Sciatic nerve (tissue), 2 donors: ENCODE measurements at regions not wholly inside any gene's neighbourhood (a gene's known extent, or its start where the extent isn't known, plus 50 kb on each side); places are given as distances from the start of the nearest gene placed in this dataset.

ENCODE experiments used
- ATAC-seq: fragments of 200-7000 bp; cut with Tn5 transposase; one replicate; pipeline ENCODE4 v1.9.1; 2020; ENCODE audit warnings: mild to moderate bottlenecking, moderate library complexity
- DNase-seq: peaks from one replicate; pipeline ENCODE4 v3.0.0-alpha.2; 2020; ENCODE audit warnings: low spot score
- intact Hi-C: fragments of 100-400 bp; cut with DNase I; formaldehyde crosslinking; loops from one replicate; pipeline ENCODE4 v1.14.2; 2022
- donor health status: DM: no; HTN: no; CAD: no.
- donor health status: DM: no; HTN: no; CAD: no.

DNA sequence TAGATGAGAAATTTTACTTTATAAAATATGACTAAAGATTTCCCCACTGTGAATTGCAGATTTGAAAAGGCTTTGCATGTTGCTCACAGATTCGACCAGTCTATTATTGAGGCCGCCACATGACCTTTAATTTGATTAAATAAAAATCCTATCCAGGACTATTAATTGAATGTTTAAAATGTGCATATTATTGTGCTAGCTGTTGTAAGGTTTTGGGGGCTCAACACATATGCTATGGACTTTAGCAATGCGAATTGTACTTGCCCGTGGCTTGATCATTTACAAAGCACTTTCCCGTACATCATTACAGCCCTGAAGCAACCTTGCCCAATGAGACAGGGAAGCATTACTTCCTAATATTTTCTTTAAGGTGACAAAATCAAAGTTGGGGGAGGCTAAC is 243.0 kb downstream of the ACTR3B start:
- ATAC-seq = no peak
- intact Hi-C loops = no loop called here

DNA sequence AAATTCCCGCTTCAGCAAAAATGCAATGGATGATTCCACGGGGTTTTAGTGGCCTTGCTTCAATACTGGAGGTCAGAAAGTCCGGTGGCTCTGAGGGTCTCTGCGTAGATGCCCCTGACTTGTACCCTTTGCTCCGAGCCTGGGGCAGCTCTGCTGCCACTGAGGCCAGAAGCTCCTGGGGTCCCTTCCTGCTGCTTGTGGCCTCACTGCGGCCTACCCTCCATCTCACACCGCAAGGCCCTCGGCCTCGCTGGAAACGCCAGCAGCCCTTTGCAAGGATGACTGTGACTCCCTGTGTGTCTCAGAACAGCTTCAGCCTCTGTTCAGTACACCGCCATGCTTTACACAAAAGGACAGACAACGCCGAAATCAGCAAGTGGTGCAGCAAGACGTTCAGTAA is 244.8 kb downstream of the ACTR3B start:
- no peak for ATAC-seq
- intact Hi-C loops = no loop called here
- no peak for DNase-seq

More for the DNA sequence above, 243.0 kb downstream of the ACTR3B start:
- no peak for DNase-seq

DNA sequence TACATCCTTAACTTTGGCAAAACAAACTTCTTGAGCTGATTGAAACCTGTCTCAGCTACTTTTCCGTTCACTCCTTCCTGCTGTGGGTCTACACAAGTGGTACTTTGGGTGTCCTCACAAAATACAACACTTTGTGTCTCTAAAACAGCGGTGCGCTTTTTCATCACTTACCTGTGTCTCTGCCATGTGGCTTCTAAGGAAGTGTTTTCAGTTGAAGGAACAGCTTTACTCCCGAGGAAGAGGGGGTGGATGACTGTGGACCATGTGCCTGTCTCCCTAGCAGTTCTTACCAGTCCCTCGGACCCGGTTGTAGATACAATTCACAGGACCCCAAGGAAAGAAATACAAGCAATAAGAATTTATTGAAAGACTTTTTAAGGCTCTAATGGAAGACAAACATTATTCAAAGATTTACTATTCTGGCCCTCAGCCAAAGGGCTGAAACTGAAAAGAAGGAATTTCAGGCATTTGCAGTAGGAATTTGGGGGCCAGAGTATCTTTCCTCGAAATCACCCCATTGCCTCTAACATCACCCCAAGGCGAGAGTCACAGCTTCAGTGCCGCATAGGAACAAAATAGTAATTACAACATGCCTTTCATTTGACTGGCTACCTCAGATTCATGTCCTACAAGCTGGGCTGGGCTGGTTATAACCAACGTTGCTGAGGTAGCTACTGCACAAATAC is 246.3 kb downstream of the ACTR3B start:
- ATAC-seq = no peak

DNA sequence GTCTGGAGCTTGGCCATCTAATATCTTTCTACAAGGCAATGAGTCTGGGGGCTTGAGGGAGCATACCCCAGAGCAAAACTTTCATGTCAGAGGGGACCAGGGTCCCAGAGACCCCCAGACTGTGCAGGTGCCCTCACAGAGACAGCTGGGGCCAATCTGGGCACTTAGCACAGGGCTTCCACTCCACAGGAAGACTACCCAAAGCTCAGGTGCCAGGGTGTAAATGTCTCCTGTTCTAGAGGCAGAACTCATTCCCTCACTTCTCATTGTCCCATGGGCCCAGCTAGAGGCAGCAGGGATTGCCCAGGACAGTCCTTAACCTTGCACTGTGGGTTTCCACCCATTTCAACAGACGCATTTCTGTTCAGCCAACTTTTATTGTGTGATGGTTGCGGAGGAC is 246.9 kb downstream of the ACTR3B start:
- ATAC-seq (no peak), DNase-seq (no peak)
- intact Hi-C loops = no loop called here

More for the DNA sequence above, 246.3 kb downstream of the ACTR3B start:
- intact Hi-C loops = no loop called here
- DNase-seq = no peak

DNA sequence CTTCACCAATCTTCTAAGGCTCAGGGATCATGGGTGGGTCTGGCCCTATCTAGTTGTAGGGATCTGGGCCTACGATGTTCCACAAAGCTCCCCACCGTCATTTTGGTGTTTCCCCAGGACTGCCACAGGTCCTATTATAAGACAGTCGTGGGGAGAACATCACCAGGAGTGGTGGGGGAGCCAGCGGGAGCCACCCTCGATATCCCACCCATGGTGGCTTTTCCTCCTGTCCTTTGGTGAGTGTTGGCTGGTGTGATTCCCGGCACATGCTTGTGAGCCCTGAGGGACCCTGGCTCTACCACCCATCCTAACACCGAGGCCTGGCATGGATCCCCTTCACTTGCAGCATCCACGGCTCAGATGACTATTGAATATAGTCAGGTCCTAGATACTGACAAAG is 247.4 kb downstream of the ACTR3B start:
- intact Hi-C loops = no loop called here
- ATAC-seq (no peak), DNase-seq (no peak)

DNA sequence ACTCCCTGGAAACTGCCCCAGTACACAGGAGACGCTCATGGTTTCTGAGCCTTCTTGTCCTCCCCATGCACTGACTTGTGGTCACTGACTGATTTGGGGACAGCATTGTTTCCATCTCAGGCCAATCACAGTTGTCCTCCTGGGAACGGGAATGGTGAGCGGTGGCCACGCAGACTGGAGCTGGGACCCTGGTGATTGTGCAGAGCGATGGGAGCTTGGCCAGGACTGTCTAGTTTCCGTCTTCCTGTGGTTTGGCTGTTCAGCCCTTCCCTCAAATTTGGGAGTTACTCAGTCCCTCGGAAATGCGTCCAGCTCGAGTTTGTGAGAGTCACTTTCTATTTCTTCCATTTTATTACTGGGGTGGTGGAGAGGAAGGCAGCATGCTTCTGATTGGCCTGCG is 250.9 kb downstream of the ACTR3B start:
- ATAC-seq (no peak), DNase-seq (no peak)
- intact Hi-C loops = no loop called here

DNA sequence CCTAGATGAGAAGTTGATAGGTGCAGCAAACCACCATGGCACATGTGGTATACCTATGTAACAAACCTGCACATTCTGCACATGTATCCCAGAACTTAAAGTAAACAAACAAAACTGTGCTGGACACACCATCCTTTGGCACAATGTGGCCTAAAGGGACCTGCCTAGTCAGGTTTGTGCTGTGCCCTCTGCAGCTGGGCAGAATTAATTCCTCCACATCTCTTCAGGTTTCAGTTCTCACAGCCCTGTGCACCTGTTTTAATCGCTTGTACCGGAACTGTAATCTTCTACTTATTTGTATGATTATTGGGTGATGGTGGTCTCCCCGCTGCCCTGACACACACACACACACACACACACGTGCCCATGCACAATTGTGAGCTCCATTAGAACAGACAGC is 252.7 kb downstream of the ACTR3B start:
- intact Hi-C loops = no loop called here
- DNase-seq (no peak), ATAC-seq (no peak)

DNA sequence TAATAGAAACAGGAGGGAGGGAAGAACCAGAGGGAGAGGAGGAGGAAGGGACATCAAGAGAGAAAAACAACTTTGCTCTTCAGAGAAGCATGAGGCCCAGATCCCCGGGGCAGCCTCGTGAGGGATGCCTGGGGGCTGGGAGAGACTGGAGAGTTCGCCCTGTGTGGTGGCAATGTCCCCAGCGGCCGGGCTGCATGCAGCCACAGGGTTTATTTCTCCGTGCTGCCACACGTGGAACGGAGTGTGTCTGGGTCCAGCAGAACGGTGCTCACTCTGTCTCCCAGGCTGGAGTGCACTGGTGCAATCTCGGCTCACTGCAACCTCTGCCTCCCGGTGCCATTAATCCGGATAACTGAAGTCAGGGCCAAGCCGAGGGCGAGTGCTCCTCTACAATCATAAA is 257.7 kb downstream of the ACTR3B start:
- ATAC-seq = no peak
- DNase-seq = no peak
- intact Hi-C loops = no loop called here

DNA sequence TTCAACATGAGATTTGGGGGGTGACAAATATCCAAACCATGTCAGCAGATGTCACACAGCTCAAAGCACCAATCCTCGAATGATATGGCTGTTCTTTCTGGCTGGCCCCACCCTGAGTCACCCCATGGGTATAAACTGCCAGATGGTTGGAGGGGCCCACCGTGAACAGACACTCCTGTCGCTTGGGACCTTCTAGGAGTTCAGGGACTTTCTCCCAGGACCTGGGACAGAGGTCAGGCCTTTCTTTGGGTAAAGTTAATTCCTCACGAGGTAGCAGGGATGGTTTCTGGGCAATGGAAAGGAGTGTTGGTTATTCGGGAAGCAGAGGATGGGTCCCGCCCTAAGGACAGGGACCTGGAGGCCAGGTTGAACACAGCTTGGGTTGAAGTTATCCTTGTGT is 262.0 kb downstream of the ACTR3B start:
- no peak for ATAC-seq
- intact Hi-C loops = no loop called here
- no peak for DNase-seq

DNA sequence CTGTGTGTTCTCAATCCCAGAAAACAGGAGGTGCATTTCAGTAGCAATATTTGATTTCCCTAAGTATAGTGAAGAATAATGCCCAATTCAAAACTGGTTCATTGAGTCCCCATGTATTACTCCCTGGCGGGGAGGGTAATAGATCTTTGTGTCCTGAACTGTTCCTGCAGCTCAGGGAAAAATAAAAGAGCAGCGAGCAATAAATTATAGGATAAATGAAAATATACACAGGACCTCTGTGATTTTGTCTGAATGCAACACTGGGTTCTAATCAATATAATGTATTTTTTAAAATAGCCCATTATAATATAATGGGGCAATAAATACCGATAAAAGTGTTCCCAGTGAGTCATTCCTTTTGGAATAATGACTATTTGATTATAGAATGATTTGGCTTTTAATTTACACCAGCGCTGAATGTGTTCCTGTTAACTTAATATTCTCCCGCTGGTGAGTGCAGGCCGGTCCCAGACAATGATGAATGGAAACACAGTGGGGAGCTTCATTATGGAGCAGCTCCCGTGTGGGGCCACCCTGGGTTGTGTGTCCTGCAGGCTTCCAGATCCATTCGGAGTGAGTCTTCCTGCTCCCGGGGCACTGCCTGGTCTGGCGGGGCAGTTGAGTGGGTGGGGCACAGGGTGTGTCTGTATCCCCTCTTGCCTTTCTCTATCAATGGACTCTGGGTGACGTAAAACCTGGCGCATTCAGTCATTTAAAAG is 263.1 kb downstream of the ACTR3B start:
- intact Hi-C loops = no loop called here
- no peak for ATAC-seq
- DNase-seq = no peak

DNA sequence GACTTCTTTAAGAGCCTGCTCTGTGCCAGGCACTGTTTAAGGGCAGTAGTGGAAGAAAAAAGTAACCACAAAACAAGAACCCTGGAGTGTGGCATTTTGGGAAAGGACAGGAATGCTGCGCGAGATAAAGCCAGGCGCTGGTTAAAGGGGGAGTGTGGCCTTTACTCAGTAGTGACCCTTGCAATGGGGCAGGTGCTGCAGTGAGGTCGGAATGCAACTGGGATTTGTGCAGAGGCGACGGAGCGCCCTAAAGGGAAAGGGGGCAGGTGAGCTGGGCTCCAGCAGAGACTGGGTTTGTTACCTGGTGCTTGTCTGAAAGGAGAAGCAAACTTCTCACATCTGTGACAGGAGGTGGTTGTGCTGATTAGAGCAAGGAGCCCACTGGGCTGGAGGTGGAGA is 263.6 kb downstream of the ACTR3B start:
- intact Hi-C loops = no loop called here
- DNase-seq (no peak), ATAC-seq (no peak)

DNA sequence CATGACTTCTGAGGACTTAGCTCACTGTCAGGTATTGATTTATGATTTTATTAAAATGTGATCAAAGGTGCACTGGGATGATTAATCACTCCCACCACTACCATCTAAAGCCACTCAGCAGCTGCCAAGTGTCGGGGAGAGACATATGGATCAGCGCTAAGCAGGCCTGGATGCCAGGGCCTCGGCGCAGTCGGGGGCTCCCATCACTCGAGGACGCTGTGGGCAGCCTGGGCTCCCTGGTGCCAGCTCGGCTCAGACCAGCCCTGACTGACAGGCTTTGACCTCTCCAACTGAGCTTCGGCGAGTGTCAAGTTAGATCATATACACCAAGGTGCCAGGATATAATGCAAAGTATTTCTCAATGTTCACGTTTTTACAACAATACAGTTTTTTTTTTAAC is 267.7 kb downstream of the ACTR3B start:
- no peak for ATAC-seq
- intact Hi-C loops = no loop called here
- DNase-seq = no peak

DNA sequence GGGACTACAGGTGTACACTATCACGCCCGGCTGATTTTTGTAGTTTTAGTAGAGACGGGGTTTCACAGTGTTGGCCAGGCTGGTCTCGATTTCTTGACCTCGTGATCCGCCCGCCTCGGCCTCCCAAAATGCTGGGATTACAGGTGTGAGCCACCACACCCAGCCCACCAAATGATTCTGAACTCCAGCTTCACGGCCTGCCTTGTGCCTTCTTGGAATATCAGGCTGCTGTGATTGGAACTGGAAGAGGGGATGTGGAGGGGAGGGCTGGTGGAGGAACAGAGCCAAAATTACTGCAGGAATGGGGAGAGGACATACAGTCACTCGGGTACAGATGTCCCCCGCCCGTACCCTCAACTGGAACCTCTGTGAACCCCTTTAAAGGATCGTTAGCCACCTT is 268.4 kb downstream of the ACTR3B start:
- ATAC-seq (no peak), DNase-seq (no peak)
- intact Hi-C loops = no loop called here

DNA sequence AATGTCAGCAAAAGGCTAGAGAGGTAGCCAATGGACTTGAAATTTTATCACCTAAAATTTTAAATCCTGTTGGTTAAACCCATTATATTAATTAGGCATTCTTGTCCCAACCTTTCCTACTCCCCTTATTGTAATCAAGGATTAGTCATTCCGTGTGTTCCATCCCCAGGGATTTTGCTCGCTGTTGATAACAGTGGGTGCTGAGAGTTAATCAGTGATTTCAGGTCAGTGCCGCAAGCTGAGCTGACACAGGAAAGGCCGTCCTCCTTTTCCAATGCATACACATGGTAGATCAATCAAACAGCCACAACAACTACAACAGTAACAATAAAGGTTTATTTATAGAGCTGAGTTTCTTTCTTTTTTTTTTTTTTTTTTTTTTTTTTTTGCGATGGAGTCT is 271.4 kb downstream of the ACTR3B start:
- ATAC-seq = no peak
- intact Hi-C loops = no loop called here
- DNase-seq = no peak

DNA sequence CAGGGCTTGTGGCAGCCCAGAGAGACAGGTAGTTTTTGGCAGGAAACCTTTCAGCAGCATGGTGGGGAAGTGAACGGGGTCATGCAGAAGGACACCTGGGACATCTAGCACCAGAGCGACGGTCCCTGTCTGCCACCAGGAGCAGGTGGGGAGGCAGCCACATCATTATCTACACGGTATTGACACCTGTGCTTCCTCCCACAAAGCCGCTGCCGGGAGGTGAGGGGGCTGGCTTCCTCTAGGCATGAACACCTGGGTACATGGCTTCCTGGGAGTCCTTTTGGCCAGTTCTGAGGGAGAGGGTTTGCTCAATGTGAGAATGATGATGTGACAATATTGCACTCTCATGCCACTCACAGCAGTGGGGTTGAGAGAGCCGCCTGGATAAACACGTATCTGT is 275.2 kb downstream of the ACTR3B start:
- DNase-seq (no peak), ATAC-seq (no peak)
- intact Hi-C loops = no loop called here

DNA sequence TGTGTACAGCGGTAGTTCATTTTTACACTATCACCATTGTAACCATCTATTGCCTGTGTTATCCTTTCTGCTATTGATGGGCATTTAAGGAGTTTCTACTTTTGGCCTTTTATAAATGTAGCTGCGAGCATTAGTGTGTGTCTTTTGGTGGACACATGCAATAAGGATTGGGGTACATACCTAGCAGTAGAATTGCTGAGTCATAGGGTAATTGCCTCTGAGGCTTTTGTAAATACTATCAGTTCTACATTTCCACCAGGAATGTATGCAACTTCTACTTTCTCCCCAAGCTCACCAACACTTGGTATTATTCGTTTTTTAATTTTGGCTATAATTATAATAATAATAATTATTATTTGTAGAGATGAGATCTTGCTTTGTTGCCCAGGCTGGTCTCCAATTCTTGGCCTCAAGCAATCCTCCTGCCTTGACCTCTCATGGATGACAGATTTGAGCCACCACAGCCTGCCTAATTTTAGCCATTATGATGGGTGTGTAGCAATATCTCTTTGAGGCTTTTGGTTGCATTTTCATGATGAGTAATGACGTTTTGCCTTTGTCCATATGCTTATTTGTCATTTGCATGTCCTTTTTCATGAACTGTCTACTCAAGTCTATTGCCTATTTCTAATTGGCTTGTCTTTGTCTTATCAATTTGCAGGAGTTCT is 277.0 kb downstream of the ACTR3B start:
- DNase-seq (no peak), ATAC-seq (no peak)
- intact Hi-C loops = no loop called here

DNA sequence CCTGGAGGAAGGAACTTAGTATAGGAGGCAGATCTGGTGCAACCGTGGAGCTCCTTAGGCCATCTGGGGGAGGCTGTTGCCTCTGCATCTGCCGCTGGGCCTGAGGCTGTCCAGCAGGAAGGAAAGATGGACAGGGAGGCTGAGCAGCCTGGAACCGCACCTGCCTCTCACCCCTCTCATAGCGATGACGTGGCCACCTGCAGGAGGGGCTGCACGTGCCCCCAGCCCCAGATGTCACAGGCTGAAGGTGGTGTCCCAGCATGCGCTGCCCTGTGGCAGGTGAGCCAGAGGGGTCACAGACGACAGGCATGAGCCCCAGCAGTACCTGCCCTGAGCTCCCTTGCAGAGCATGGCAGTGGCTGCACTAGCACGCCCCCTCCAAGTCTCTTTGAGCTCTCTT is 283.9 kb downstream of the ACTR3B start:
- intact Hi-C loops = no loop called here
- no peak for ATAC-seq
- no peak for DNase-seq

DNA sequence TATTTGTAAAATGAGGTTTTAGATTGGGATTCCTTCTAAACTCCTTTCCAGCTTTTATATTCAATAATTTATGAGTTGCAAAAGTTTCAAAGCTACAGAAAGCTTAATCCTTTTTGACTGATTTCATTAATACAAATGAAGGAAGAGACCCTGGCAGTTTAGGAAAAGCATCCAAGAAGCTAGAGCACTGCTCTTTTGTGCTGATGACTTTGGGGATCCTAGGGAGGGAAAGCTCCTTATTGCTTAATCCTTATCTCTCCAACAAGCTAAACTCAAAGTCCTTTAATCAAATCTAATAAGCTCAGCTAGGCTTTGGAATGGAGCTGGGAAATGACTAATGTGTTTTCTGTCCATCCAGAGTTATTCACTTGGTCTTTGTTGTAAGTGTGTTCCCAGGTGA is 285.4 kb downstream of the ACTR3B start:
- intact Hi-C loops = no loop called here
- ATAC-seq = no peak
- no peak for DNase-seq

DNA sequence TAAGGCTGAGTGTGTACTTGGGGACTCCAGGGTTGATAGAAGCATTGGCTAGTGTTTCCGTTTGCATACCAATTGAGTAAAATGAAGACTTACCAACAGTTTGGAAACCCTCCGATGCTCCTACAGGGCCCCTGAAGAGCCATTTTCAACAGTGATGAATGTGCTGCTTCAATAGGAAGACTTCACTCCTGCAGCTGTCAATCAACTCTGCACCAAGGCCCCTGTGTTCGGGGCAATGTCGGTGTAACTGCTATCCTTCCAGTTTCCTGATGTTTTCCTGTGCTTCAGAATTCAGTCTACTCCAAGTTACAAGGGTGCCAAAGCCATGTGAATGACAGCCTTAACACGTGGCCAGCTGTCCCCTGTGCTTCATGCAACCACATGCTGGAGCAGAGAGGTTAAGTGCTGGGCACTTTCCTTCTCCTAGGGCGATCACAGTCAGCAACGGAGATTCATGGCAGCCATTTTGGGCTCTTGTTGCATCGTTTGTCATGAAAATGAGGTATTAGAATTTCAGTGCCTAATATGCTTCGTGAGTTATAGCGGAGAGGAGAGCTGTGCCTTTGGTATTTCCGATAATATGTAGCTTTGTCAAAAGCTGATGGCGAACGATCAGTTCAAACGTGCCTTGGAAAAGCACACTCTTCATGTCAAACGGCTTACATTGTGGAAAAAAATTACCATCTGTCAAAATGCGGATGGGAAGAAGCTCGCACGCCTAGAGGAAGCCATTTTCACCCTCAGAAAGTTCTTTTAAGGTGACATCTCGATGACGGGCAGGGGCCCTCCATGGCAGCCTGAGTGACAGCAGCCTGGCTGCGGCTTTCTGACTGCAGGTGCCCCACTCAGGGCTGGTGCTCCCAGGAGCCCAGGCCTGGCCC is 287.8 kb downstream of the ACTR3B start:
- DNase-seq = no peak
- no peak for ATAC-seq

DNA sequence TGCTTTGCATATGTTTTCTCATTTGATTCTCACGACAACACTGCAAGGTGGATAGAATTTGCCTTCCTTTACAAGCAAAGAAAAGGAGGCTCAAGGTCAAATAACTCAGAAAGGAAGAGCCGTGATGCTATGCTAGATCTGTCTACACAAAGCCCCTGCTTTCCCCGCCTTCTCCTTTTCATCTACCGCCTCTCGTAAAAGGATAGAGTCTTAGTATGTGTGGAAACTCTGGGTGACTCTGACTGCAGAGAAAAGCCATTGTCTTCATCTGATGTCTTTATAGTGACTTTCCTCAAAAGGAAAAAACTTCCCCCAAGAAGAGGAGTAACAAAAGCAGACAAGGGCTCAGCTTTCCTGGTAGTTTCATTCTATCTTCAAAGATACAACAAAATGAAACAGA is 292.7 kb downstream of the ACTR3B start:
- DNase-seq (no peak), ATAC-seq (no peak)
- intact Hi-C loops = no loop called here

More for the DNA sequence above, 287.8 kb downstream of the ACTR3B start:
- intact Hi-C loops = no loop called here
